ENCODE measurements at regions not wholly inside any gene's neighbourhood (a gene's known extent, or its start where the extent isn't known, plus 50 kb on each side); places are given as distances from the start of the nearest gene placed in this dataset.

DNA sequence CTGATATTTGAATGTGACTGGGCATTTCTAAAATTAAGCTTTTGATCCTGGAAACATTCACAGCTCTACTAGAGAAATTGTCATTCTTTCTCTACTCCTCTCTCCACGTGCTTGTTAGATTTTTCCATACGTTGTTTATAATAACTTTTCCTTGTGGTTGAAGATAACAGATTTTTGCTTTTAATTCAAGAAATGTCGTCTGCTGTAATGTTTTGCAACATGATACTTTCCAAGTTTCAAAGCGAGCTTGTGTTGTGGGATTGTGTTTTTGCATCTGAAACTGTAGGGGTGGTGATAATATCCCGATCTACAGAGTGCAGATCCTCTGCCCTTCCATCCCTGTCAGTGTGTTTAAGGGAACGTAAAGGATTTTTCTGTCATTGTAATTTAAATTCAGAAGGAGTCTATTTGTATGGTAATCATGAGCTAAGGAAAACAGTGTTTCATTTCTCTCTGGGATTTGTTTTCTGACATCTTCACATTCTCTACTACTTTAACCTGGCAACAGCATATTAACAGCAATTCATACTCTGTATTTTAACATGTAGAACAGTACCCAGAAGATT, 321.4 kb downstream of the FAT3 start:
- in situ Hi-C loops (cut with HindIII; ENCODE audit: low sequenced_read_pairs), result no loop called here
- DNase-seq (ENCODE audit: low read depth, low spot score), result no peak
- no peak for TF ChIP-seq CTCF (IDR thresholded peaks at IDR 0.05; ENCODE audit: low read depth, low read length)
- no peak overlapping the region for H3K4me3 ChIP-seq (ENCODE audit: low read depth, low read length)

DNA sequence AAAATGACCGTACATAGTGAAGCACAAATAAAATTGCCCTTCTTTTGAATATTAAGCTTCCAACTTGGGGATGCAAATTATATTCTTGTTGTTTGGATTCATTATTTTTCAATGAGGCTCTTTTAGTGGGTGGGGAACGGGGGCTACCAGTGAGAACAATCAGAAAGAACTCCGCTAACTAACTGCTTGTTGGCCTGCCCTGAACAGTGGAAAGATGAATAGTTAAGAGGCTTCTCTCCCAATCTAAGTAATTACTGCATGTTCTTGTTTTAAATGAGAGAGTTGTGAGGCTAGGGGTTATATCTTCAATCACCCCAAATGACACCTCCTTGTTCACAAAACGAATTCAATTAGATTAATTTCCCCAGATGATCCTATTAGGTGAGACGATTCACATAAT, 322.0 kb downstream of the FAT3 start:
- in situ Hi-C loops (cut with HindIII; ENCODE audit: low sequenced_read_pairs), result no loop called here
- TF ChIP-seq CTCF (IDR thresholded peaks at IDR 0.05; ENCODE audit: low read depth, low read length), result no peak

GRCh38 chr11:92550411-92550810, 325.8 kb downstream of the FAT3 start:
- no peak for DNase-seq (ENCODE audit: low read depth, low spot score)
- TF ChIP-seq CTCF (IDR thresholded peaks at IDR 0.05; ENCODE audit: low read depth, low read length), result no peak
- H3K4me3 ChIP-seq (ENCODE audit: low read depth, low read length), result no peak overlapping the region
- in situ Hi-C loops (cut with HindIII; ENCODE audit: low sequenced_read_pairs), result no loop called here

More for the DNA sequence above, 322.0 kb downstream of the FAT3 start:
- H3K4me3 ChIP-seq (ENCODE audit: low read depth, low read length), result no peak overlapping the region
- no peak for DNase-seq (ENCODE audit: low read depth, low spot score)

- in situ Hi-C loops (cut with HindIII; ENCODE audit: low sequenced_read_pairs), result no loop called here
- TF ChIP-seq CTCF (IDR thresholded peaks at IDR 0.05; ENCODE audit: low read depth, low read length), result no peak
- H3K4me3 ChIP-seq (ENCODE audit: low read depth, low read length), result no peak overlapping the region
- no peak for DNase-seq (ENCODE audit: low read depth, low spot score)
These were observed 326.3 kb downstream of the FAT3 start for GRCh38 chr11:92550871-92551270.

- TF ChIP-seq CTCF (IDR thresholded peaks at IDR 0.05; ENCODE audit: low read depth, low read length), result no peak
- no peak for DNase-seq (ENCODE audit: low read depth, low spot score)
- H3K4me3 ChIP-seq (ENCODE audit: low read depth, low read length), result no peak overlapping the region
- in situ Hi-C loops (cut with HindIII; ENCODE audit: low sequenced_read_pairs), result no loop called here
These were observed 328.3 kb downstream of the FAT3 start for GRCh38 chr11:92552942-92553341.

- in situ Hi-C loops (cut with HindIII; ENCODE audit: low sequenced_read_pairs), result no loop called here
- H3K4me3 ChIP-seq (ENCODE audit: low read depth, low read length), result no peak overlapping the region
- no peak for TF ChIP-seq CTCF (IDR thresholded peaks at IDR 0.05; ENCODE audit: low read depth, low read length)
- DNase-seq (ENCODE audit: low read depth, low spot score), result no peak
These were observed 330.1 kb downstream of the FAT3 start for GRCh38 chr11:92554688-92555087.

DNA sequence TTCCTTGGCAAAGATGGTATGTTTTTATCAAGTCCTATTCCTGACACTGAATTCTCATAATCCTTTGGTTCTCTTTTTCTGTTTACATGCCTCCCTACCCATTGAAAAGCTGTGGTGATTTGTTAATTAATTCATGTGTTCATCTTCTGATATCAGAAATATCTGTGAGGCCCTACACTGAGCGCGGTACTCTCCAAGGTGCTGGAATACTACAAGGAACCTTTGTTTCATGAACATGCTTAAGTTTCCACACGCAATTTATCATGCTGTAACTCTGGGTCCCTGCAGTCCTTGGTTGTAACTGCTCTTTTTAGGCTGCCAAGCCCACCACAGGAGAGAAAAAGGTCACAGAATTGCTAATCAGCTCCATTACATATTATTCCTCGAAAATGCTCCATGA, 331.8 kb downstream of the FAT3 start:
- in situ Hi-C loops (cut with HindIII; ENCODE audit: low sequenced_read_pairs), result no loop called here
- TF ChIP-seq CTCF (IDR thresholded peaks at IDR 0.05; ENCODE audit: low read depth, low read length), result no peak
- peak; percentile 38 for DNase-seq (ENCODE audit: low read depth, low spot score)
- no peak overlapping the region for H3K4me3 ChIP-seq (ENCODE audit: low read depth, low read length)

All from astrocyte of the spinal cord (primary cell).